Adrenal gland (tissue), 9 donors: ENCODE measurements at regions not wholly inside any gene's neighbourhood (a gene's known extent, or its start where the extent isn't known, plus 50 kb on each side); places are given as distances from the start of the nearest gene placed in this dataset.

Source experiments
- DNase-seq, 7 donors: peaks; one replicate each; pipeline ENCODE4 v3.0.0-alpha.2; 2019 to 2020
- H3K27ac ChIP-seq, 5 donors: fragments of 200-600 bp; sonication (generic) in 4 of 5; 1 replicate in 3 of 5; 2 replicates in 2 of 5; pipeline versions ENCODE4 v1.5.1 to v1.8.0; 2016 to 2020; ENCODE audit warnings: mild to moderate bottlenecking in 1 of 5
- H3K27me3 ChIP-seq: fragments of 200-600 bp; 2 replicates; pipeline ENCODE4 v1.8.0; 2021
- H3K36me3 ChIP-seq, 2 donors: fragments of 200-600 bp; replicated peaks in 1 of 2; 1 replicate in 1 of 2; 2 replicates in 1 of 2; pipeline versions ENCODE4 v1.5.1 to v1.8.0; 2018 to 2022
- H3K4me1 ChIP-seq, 2 donors: fragments of 200-600 bp; replicated peaks in 1 of 2; 1 replicate in 1 of 2; 2 replicates in 1 of 2; pipeline versions ENCODE4 v1.5.1 to v1.8.0; 2018 to 2021
- H3K4me3 ChIP-seq, 4 donors: fragments of 200-600 bp; sonication (generic) in 3 of 4; one replicate each; pipeline ENCODE4 v1.5.1; 2016 to 2018
- H3K9me3 ChIP-seq, 3 donors: fragments of 200-600 bp; sonication (generic) in 1 of 3; replicated peaks in 1 of 3; 1 replicate in 2 of 3; 2 replicates in 1 of 3; pipeline versions ENCODE4 v1.5.1 to v1.8.0; 2016 to 2021
- CTCF ChIP-seq, 6 experiments: fragments of 450-650 bp in 4 of 6; fragments of 200-600 bp in 2 of 6; sonication (generic) in 1 of 6; IDR thresholded peaks; 1 replicate in 5 of 6; 2 replicates in 1 of 6; pipeline versions ENCODE4 v1.5.1 to v1.8.0; 2016 to 2021; ENCODE audit warnings: antibody characterized with exemption in 6 of 6, mild to moderate bottlenecking in 2 of 6, moderate library complexity in 1 of 6
- POLR2A ChIP-seq, 2 donors: fragments of 450-650 bp; IDR thresholded peaks; one replicate each; pipeline ENCODE4 v1.6.1; 2017; ENCODE audit warnings: antibody characterized with exemption in 2 of 2, mild to moderate bottlenecking in 2 of 2, moderate library complexity in 1 of 2
- WGBS, 4 donors: extraction: QIAGEN DNeasy Blood & Tissue Kit in 2 of 4; methylation state at CpG; one replicate each; pipeline versions ENCODE4 v1.1.5 to v1.1.7; 2013 to 2017; 5-methylcytosine and 5-hydroxymethylcytosine counted together
- intact Hi-C, 2 donors: fragments of 100-400 bp; cut with DNase I; formaldehyde crosslinking; loops; one replicate each; pipeline versions ENCODE4 v1.14.1 to v1.15.0; 2022 to 2023
- donor health status: healthy with polysubstance abuse.
- donor health status: Bipolar disorder and iron deficiency.
- donor health status: DM: yes; HTN: yes; CAD: no.
- donor health status: DM: no; HTN: no; CAD: no.
- donor health status: DM: no; HTN: no; CAD: no.

GRCh38 chr4:10259976-10260375, 143.4 kb upstream of the WDR1 start:
- DNase-seq: no peak
- no peak overlapping the region for H3K4me3 ChIP-seq

GRCh38 chr4:10256203-10256602, 139.6 kb upstream of the WDR1 start:
- H3K27ac ChIP-seq: no peak overlapping the region
- 48 to 63% (median 55%) methylated on average over 3 of the region's 3 CpGs for WGBS, 4 donors
- no peak overlapping the region for H3K4me3 ChIP-seq
- no peaks in the 10 kb centered on the region for H3K9me3 ChIP-seq
- TF ChIP-seq POLR2A (IDR thresholded peaks at IDR 0.05): no peak
- no peak for TF ChIP-seq CTCF (IDR thresholded peaks at IDR 0.05)
- no peaks in the 10 kb centered on the region for H3K4me1 ChIP-seq
- intact Hi-C loops: no loop called here
- H3K36me3 ChIP-seq: no peaks in the 10 kb centered on the region
- H3K27me3 ChIP-seq: peaks cover 4% of the 10 kb centered on the region
- DNase-seq: no peak

More at GRCh38 chr4:10259976-10260375, 143.4 kb upstream of the WDR1 start:
- H3K36me3 ChIP-seq: no peaks in the 10 kb centered on the region
- TF ChIP-seq CTCF (IDR thresholded peaks at IDR 0.05) (no peak), POLR2A (IDR thresholded peaks at IDR 0.05) (no peak)
- no peaks in the 10 kb centered on the region for H3K4me1 ChIP-seq
- no peak overlapping the region for H3K27ac ChIP-seq
- WGBS, 4 donors: 65 to 94% (median 73%) methylated on average over 2 of the region's 2 CpGs
- no peaks in the 10 kb centered on the region for H3K27me3 ChIP-seq
- intact Hi-C loops: no loop called here
- no peaks in the 10 kb centered on the region for H3K9me3 ChIP-seq

- 64 to 69% (median 66%) methylated on average over 6 of the region's 6 CpGs for WGBS, 4 donors
- H3K4me1 ChIP-seq: no peaks in the 10 kb centered on the region
- no peaks in the 10 kb centered on the region for H3K9me3 ChIP-seq
- peaks cover 4% of the 10 kb centered on the region for H3K27me3 ChIP-seq
- no peak overlapping the region for H3K27ac ChIP-seq
- H3K4me3 ChIP-seq: no peak overlapping the region
- TF ChIP-seq CTCF (IDR thresholded peaks at IDR 0.05) (no peak), POLR2A (IDR thresholded peaks at IDR 0.05) (no peak)
- no peaks in the 10 kb centered on the region for H3K36me3 ChIP-seq
- DNase-seq: no peak
- intact Hi-C loops: no loop called here
Measured at GRCh38 chr4:10253765-10254164, 137.2 kb upstream of the WDR1 start.

GRCh38 chr4:10245751-10246150, 129.2 kb upstream of the WDR1 start:
- DNase-seq: peak in 1 of 7 donors; percentile 5
- intact Hi-C loops: no loop called here
- H3K4me1 ChIP-seq: no peaks in the 10 kb centered on the region
- H3K9me3 ChIP-seq: no peaks in the 10 kb centered on the region
- WGBS, 4 donors: 72 to 76% (median 75%) methylated on average over 7 of the region's 7 CpGs
- no peaks in the 10 kb centered on the region for H3K36me3 ChIP-seq
- TF ChIP-seq CTCF (IDR thresholded peaks at IDR 0.05) (no peak), POLR2A (IDR thresholded peaks at IDR 0.05) (no peak)
- no peak overlapping the region for H3K27ac ChIP-seq
- peaks cover 5% of the 10 kb centered on the region for H3K27me3 ChIP-seq
- no peak overlapping the region for H3K4me3 ChIP-seq
